Upper lobe of right lung (tissue), 1 donor: ENCODE measurements at regions not wholly inside any gene's neighbourhood (a gene's known extent, or its start where the extent isn't known, plus 50 kb on each side); places are given as distances from the start of the nearest gene placed in this dataset.
A peak's percentile ranks its signal among the peaks of the same experiment; 100 is the strongest.

Experiments used
- ATAC-seq: fragments of 200-7000 bp; cut with Tn5 transposase; one replicate; pipeline ENCODE4 v1.9.1; 2020; ENCODE audit warnings: mild to moderate bottlenecking, moderate library complexity
- DNase-seq: peaks from one replicate; pipeline ENCODE4 v3.0.0-alpha.2; 2020
- H3K27ac ChIP-seq: fragments of 200-600 bp; one replicate; pipeline ENCODE4 v1.8.0; 2022
- H3K27me3 ChIP-seq: fragments of 200-600 bp; one replicate; pipeline ENCODE4 v1.8.0; 2022; ENCODE audit warnings: mild to moderate bottlenecking
- H3K36me3 ChIP-seq: fragments of 200-600 bp; one replicate; pipeline ENCODE4 v1.8.0; 2022
- H3K4me1 ChIP-seq: fragments of 200-600 bp; one replicate; pipeline ENCODE4 v1.8.0; 2022
- H3K4me3 ChIP-seq: fragments of 200-600 bp; one replicate; pipeline ENCODE4 v1.8.0; 2022; ENCODE audit warnings: mild to moderate bottlenecking
- H3K9me3 ChIP-seq: fragments of 200-600 bp; one replicate; pipeline ENCODE4 v1.8.0; 2022
- CTCF ChIP-seq: fragments of 200-600 bp; IDR thresholded peaks from one replicate; pipeline ENCODE4 v1.8.0; 2022; ENCODE audit warnings: antibody characterized with exemption
- intact Hi-C: fragments of 100-400 bp; cut with DNase I; formaldehyde crosslinking; loops from one replicate; pipeline ENCODE4 v1.11.0; 2022
- donor health status: DM: no; HTN: yes; CAD: no; lungs with severe emphysema.

- ATAC-seq (no peak), DNase-seq (no peak)
- Histone ChIP-seq H3K27me3 (no peaks in the 10 kb centered on the region), H3K4me3 (no peak overlapping the region), H3K9me3 (no peaks in the 10 kb centered on the region), H3K36me3 (no peaks in the 10 kb centered on the region), H3K27ac (no peak overlapping the region), H3K4me1 (no peaks in the 10 kb centered on the region)
- no peak for TF ChIP-seq CTCF
- intact Hi-C loops, result no loop called here
Observed at GRCh38 chr2:72028996-72029395, 118.7 kb downstream of the CYP26B1 start.

GRCh38 chr2:72028351-72028995, 119.2 kb downstream of the CYP26B1 start:
- no peak for ATAC-seq
- TF ChIP-seq CTCF, result no peak
- Histone ChIP-seq H3K4me3 (no peak overlapping the region), H3K9me3 (no peaks in the 10 kb centered on the region), H3K27ac (no peak overlapping the region), H3K4me1 (no peaks in the 10 kb centered on the region), H3K36me3 (no peaks in the 10 kb centered on the region), H3K27me3 (no peaks in the 10 kb centered on the region)
- intact Hi-C loops, result no loop called here
- peak; percentile 28 for DNase-seq

DNA sequence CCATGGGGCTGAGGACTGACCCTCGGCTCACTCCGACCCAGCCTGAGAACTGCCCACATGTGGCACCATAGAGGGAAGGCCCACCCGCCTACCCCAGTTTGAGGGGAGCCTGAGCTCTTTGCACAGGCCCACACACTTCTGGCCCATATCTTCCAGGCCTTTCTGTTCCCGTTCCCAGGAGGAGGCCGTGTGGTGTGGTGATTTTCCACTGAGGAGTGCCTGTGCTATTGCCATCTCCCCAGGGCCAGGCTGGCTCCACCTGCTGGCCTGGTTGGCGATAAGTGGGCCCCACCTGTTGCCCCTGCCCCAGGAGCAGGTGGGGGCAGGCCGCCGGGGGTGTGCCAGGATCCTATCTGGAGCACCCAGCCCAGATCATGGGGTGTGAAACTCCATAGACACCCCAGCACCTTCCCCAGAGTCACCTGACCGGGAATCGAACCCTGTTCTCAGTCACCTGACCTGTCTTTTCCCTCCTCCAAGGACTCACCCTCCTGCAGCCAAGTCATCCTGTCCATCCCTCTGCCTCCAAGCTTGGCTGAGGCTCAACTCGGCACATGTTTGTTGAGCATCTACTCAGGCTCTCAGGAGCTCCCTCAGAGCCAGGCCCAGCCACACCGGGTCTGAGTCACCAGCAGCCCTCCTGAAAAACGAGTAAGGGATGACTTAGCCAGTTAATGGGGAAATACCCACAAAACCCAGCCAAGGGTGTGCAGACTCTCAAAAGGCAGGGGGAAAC, 120.1 kb downstream of the CYP26B1 start:
- Histone ChIP-seq H3K36me3 (no peaks in the 10 kb centered on the region), H3K9me3 (no peaks in the 10 kb centered on the region), H3K4me1 (no peaks in the 10 kb centered on the region), H3K27ac (no peak overlapping the region), H3K4me3 (no peak overlapping the region), H3K27me3 (no peaks in the 10 kb centered on the region)
- ATAC-seq (no peak), DNase-seq (peak; percentile 54)
- TF ChIP-seq CTCF, result no peak
- intact Hi-C loops, result no loop called here

DNA sequence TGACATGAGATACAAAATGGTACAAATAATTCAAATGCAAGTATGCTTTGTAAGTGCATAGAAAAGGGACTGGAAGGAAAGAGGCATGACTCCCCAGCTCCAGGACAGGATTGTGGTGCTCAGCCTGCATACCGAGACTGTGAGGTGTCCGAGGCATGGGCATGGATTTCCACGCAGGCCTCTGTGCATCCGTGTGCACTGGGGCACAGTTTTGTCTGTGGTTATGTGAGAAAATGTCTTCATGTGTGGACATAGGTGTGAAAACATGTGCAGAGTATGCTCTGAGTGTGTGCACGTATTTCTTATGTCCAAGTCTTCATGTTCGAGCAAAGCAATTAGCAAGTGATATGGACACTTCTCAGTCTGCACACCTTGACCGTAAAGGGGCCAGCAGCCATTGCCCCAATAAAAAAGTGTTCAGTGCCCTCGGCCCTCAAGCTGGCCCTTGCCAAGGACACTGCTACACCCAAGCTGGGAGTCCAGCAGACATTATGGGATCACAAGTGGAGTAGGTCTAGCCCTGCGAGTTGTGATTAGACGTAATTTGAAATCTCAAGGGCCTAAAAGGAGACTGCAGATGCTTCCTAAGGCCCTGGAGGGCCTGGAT, 120.7 kb downstream of the CYP26B1 start:
- DNase-seq (peak; percentile 30), ATAC-seq (no peak)
- Histone ChIP-seq H3K36me3 (no peaks in the 10 kb centered on the region), H3K4me1 (no peaks in the 10 kb centered on the region), H3K27ac (no peak overlapping the region), H3K9me3 (no peaks in the 10 kb centered on the region), H3K27me3 (no peaks in the 10 kb centered on the region), H3K4me3 (no peak overlapping the region)
- intact Hi-C loops, result no loop called here
- TF ChIP-seq CTCF, result no peak

GRCh38 chr2:72024451-72025175, 123.0 kb downstream of the CYP26B1 start:
- ATAC-seq (no peak), DNase-seq (peak; percentile 32)
- H3K4me3 ChIP-seq, result no peak overlapping the region
- intact Hi-C loops, result no loop called here
- H3K27ac ChIP-seq, result no peak overlapping the region
- H3K27me3 ChIP-seq, result no peaks in the 10 kb centered on the region
- no peaks in the 10 kb centered on the region for H3K4me1 ChIP-seq
- TF ChIP-seq CTCF, result no peak
- H3K9me3 ChIP-seq, result no peaks in the 10 kb centered on the region
- no peaks in the 10 kb centered on the region for H3K36me3 ChIP-seq
